SU-DHL-6 (cell line): ENCODE measurements at regions not wholly inside any gene's neighbourhood (a gene's known extent, or its start where the extent isn't known, plus 50 kb on each side); places are given as distances from the start of the nearest gene placed in this dataset.

Experiments used
- EZH2phosphoT487 ChIP-seq: fragments of 200-600 bp; sonication (generic), shearing (Covaris generic); conservative IDR thresholded peaks from 2 replicates; pipeline ENCODE4 v1.6.1; 2018; ENCODE audit warnings: mild to moderate bottlenecking, antibody characterized with exemption, low read length, moderate library complexity, mixed read lengths
- TF ChIP-seq, protein P1 (sequence below): fragments of 200-600 bp; sonication (generic); IDR thresholded peaks from one replicate; pipeline ENCODE4 v1.5.1; 2017; ENCODE audit warnings: antibody characterized with exemption, mild to moderate bottlenecking, low read length, moderate library complexity; ENCODE audit not compliant: insufficient read depth, poor library complexity, severe bottlenecking

DNA sequence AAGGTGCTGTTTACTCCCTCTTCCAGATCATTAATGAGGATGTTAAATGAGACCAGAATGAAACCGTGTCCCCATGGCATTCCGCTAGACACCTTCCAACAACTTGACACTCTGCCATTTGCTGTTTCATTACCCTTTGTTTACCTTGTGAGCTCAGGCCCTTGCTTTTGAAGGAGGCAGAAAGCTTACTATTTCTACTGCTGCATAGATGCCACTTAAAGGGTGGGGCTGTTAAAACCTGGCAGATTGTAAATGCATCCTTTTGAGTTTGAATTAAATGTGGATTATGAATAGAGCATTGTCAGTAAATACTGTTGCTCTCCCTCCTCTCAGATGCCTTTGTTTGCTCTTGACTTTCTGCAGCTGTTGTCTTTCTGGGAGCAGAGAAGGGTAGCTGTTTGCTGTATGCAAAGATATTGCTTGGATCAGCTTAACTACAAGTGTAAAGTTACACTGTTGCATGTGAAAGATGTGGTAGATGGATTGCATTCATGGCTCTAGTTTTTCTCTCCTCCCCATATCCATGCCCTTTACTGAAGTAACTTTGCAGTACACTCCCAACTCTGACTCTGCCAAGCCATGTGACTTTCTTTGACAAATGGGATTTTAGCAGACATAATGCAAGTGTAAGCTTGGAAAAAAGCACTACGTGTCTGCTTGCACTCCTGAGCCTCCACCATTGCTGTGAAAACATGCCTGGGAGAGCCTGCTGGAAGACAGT, 75.0 kb upstream of the DHX15 start:
- TF ChIP-seq, protein P1, sequence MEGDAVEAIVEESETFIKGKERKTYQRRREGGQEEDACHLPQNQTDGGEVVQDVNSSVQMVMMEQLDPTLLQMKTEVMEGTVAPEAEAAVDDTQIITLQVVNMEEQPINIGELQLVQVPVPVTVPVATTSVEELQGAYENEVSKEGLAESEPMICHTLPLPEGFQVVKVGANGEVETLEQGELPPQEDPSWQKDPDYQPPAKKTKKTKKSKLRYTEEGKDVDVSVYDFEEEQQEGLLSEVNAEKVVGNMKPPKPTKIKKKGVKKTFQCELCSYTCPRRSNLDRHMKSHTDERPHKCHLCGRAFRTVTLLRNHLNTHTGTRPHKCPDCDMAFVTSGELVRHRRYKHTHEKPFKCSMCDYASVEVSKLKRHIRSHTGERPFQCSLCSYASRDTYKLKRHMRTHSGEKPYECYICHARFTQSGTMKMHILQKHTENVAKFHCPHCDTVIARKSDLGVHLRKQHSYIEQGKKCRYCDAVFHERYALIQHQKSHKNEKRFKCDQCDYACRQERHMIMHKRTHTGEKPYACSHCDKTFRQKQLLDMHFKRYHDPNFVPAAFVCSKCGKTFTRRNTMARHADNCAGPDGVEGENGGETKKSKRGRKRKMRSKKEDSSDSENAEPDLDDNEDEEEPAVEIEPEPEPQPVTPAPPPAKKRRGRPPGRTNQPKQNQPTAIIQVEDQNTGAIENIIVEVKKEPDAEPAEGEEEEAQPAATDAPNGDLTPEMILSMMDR, result no peak
- TF ChIP-seq EZH2phosphoT487, result no peak
